ENCODE measurements at regions not wholly inside any gene's neighbourhood (a gene's known extent, or its start where the extent isn't known, plus 50 kb on each side); places are given as distances from the start of the nearest gene placed in this dataset.

DNA sequence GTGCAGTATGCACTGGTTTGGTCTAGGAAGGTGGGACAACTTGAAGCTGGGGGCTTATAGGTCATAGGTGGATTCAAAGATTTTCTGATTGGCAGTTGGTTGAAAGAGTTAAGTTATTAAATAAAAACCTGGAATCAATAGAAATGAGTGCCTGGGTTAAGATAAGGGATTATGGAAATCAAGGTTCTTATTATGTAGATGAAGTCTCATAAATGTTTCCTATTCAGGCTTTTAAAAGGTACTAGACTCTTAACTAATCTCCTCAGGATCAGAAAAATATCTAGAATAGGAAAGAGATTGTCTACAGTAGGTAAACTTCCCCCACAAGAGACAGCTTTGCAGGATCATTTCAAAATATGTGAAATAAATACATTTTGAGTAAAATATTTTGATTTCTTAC, 163.3 kb upstream of the FBN2 start:
- TF ChIP-seq EZH2 (IDR thresholded peaks at IDR 0.05; ENCODE audit: insufficient read depth, poor library complexity, severe bottlenecking) (no peak), EZH2phosphoT487 (IDR thresholded peaks at IDR 0.05; ENCODE audit: insufficient read depth, low read depth) (no peak)
